Colonic mucosa (tissue), 4 donors: ENCODE measurements at regions not wholly inside any gene's neighbourhood (a gene's known extent, or its start where the extent isn't known, plus 50 kb on each side); places are given as distances from the start of the nearest gene placed in this dataset.
"Not testable (repeated sequence)": the region's sequence is repeated elsewhere in the genome, so short reads cannot be mapped to it uniquely, and the experiment has no call there.

Experiments used
- DNase-seq: peaks from one replicate; pipeline ENCODE4 v3.0.0-alpha.2; 2020
- H3K27ac ChIP-seq: fragments of 200-600 bp; one replicate; pipeline ENCODE4 v1.8.0; 2021
- H3K27me3 ChIP-seq: fragments of 200-600 bp; one replicate; pipeline ENCODE4 v1.8.0; 2021
- H3K36me3 ChIP-seq: fragments of 200-600 bp; one replicate; pipeline ENCODE4 v1.8.0; 2021
- H3K4me1 ChIP-seq: fragments of 200-600 bp; one replicate; pipeline ENCODE4 v1.8.0; 2021; ENCODE audit warnings: mild to moderate bottlenecking
- H3K4me3 ChIP-seq: fragments of 200-600 bp; one replicate; pipeline ENCODE4 v1.8.0; 2021
- H3K9ac ChIP-seq, 2 donors: one replicate each; pipeline ENCODE4 v1.7.0; 2013; ENCODE audit warnings: control low read depth in 2 of 2, low read depth in 2 of 2, low read length in 2 of 2
- H3K9me3 ChIP-seq: fragments of 200-600 bp; one replicate; pipeline ENCODE4 v1.8.0; 2021
- CTCF ChIP-seq: fragments of 200-600 bp; IDR thresholded peaks from one replicate; pipeline ENCODE4 v1.8.0; 2022; ENCODE audit warnings: antibody characterized with exemption, mild to moderate bottlenecking
- intact Hi-C: fragments of 100-400 bp; cut with DNase I; formaldehyde crosslinking; loops from one replicate; pipeline ENCODE4 v1.14.1; 2022
- donor health status: healthy.
- donor health status: DM: no; HTN: no; CAD: no.
- donor health status: DM: no; HTN: no; CAD: no.

- Histone ChIP-seq H3K27me3 (no peaks in the 10 kb centered on the region), H3K27ac (no peak overlapping the region), H3K4me1 (no peaks in the 10 kb centered on the region), H3K4me3 (no peak overlapping the region), H3K9me3 (no peaks in the 10 kb centered on the region), H3K36me3 (no peaks in the 10 kb centered on the region), H3K9ac (no peak overlapping the region)
- intact Hi-C loops: no loop called here
- no peak for TF ChIP-seq CTCF
- no peak for DNase-seq
Observed at GRCh38 chrX:117636826-117637225, 479.8 kb downstream of the KLHL13 start.

- DNase-seq: no peak
- H3K27me3 ChIP-seq: no peaks in the 10 kb centered on the region
- H3K4me3 ChIP-seq: no peak overlapping the region
- no peak overlapping the region for H3K9ac ChIP-seq
- no peak overlapping the region for H3K27ac ChIP-seq
- no peaks in the 10 kb centered on the region for H3K9me3 ChIP-seq
- intact Hi-C loops: no loop called here
- H3K36me3 ChIP-seq: no peaks in the 10 kb centered on the region
- no peak for TF ChIP-seq CTCF
- no peaks in the 10 kb centered on the region for H3K4me1 ChIP-seq
Observed at GRCh38 chrX:117633277-117633676, 483.3 kb downstream of the KLHL13 start.

DNA sequence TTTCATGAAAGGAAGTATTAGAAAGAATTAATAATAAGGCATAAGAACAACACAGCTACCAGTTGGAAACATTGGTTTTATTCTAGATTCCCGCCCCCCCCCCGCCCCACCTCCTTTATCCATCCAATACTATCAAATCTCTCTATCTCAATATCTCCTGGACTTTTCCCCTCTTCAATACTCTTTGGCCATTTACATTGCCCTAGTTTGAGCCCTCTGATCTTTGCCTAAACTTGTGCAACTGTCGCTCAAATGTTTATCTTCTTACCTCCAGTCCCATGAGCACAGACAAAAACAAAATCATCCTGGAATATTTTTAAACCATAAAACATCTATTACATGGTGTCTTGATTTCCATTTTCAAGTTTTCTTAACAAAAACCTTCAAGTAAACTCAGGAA is 488.2 kb downstream of the KLHL13 start:
- intact Hi-C loops: no loop called here

DNA sequence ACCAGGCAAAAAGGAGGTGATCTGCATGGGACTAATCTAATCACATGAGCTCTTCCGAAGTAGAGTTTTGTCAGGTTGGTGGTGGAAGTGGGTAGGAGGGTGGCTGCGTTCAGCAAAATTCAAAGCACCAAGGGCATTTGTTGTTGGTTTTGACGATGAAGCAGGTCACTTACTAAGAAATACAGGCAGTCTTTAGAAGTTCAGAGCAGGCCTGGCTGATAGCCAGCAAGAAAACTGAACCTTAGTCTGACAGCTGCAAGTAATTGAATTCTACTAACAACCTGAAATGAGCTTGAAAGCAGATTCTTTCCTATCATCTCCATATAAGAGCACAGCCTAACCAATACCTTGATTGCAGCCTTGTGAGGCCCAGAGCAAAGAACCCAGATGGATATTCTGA is 505.8 kb downstream of the KLHL13 start:
- Histone ChIP-seq H3K9ac (no peak overlapping the region), H3K9me3 (no peaks in the 10 kb centered on the region), H3K4me1 (no peaks in the 10 kb centered on the region), H3K36me3 (no peaks in the 10 kb centered on the region), H3K4me3 (no peak overlapping the region), H3K27ac (no peak overlapping the region), H3K27me3 (no peaks in the 10 kb centered on the region)
- no peak for TF ChIP-seq CTCF
- no peak for DNase-seq
- intact Hi-C loops: no loop called here

More for the DNA sequence above, 488.2 kb downstream of the KLHL13 start:
- no peaks in the 10 kb centered on the region for H3K9me3 ChIP-seq
- TF ChIP-seq CTCF: no peak
- no peak overlapping the region for H3K4me3 ChIP-seq
- H3K9ac ChIP-seq: no peak overlapping the region
- no peak overlapping the region for H3K27ac ChIP-seq
- H3K36me3 ChIP-seq: no peaks in the 10 kb centered on the region
- no peaks in the 10 kb centered on the region for H3K27me3 ChIP-seq
- H3K4me1 ChIP-seq: no peaks in the 10 kb centered on the region
- DNase-seq: no peak

DNA sequence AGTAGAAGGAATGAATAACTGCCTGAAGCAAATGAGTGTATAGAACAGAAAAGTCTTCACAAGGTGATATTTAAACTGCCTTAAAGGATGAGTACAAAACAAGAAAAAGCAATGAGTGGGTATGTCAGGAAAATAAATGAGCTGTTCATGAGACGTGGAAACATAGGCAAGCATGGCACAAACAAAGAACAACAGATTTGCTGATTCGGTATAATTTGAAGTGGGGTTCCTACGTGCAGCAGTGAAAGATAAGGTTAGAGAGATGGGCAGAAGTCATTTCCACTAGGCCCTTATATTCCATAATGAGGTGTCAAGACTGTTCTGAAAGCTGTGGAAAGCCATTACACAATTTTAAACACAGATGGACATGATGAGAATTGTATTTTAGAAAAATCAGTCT is 506.6 kb downstream of the KLHL13 start:
- Histone ChIP-seq H3K27ac (no peak overlapping the region), H3K9ac (no peak overlapping the region), H3K4me1 (no peaks in the 10 kb centered on the region), H3K36me3 (no peaks in the 10 kb centered on the region), H3K4me3 (no peak overlapping the region), H3K9me3 (no peaks in the 10 kb centered on the region), H3K27me3 (no peaks in the 10 kb centered on the region)
- TF ChIP-seq CTCF: no peak
- intact Hi-C loops: no loop called here
- DNase-seq: no peak

DNA sequence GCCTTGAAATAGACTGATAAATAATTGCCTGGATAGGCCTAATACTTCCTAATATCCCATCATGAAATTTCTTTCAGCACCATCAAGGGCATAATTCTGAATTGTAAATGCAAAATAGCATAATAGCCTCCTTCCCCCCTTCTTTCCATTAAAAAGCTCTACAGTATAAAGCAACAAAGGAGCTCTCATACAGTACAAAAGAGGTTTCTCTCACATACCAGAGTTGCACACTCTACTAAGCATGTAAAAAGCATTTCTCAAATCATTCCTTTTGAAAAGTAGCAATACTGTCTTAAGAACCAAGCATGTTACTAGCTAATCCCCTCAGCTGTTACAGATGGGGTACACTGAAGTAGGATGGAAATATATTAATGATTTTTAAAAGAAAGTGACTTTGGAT is 509.0 kb downstream of the KLHL13 start:
- Histone ChIP-seq H3K4me1 (no peaks in the 10 kb centered on the region), H3K9ac (no peak overlapping the region), H3K27ac (no peak overlapping the region), H3K36me3 (no peaks in the 10 kb centered on the region), H3K4me3 (no peak overlapping the region), H3K9me3 (no peaks in the 10 kb centered on the region), H3K27me3 (no peaks in the 10 kb centered on the region)
- DNase-seq: no peak
- intact Hi-C loops: no loop called here
- no peak for TF ChIP-seq CTCF

- H3K4me3 ChIP-seq, H3K9ac ChIP-seq, H3K9me3 ChIP-seq, DNase-seq, H3K4me1 ChIP-seq, H3K27ac ChIP-seq, intact Hi-C loops, H3K27me3 ChIP-seq, H3K36me3 ChIP-seq: not testable (repeated sequence)
Observed at GRCh38 chrX:117606101-117606500, 510.5 kb downstream of the KLHL13 start.
